ENCODE measurements at regions not wholly inside any gene's neighbourhood (a gene's known extent, or its start where the extent isn't known, plus 50 kb on each side); places are given as distances from the start of the nearest gene placed in this dataset.

DNA sequence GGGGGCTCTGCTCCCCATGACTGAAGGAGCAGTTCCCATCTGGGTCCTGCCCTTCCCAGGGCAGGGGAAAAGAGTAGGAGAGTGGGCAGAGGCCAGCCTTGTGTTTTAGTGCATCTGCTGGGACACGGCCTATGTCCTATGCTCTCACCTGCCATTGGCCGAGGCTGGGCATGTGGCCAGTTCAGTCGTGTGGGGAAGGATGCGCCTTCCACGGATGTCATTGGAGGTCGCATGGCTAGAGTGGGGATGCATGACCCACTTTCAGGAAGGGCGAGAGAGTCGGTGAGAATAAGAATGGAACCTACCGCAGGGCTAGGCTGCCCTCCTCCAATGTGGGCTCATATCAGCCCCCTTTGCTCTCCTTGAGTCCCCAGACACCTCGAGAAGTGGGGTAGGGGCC lies 70.9 kb upstream of the HAAO start:
- no peak overlapping the region for H3K4me3 ChIP-seq (ENCODE audit: low read depth, low read length)
- TF ChIP-seq CTCF (IDR thresholded peaks at IDR 0.05; ENCODE audit: low read depth, low read length): no peak
- no peak for TF ChIP-seq MYC (IDR thresholded peaks at IDR 0.05; ENCODE audit: low read depth, low read length)
- TF ChIP-seq POLR2A (IDR thresholded peaks at IDR 0.05; ENCODE audit: extremely low read depth, insufficient read length): no peak
- no peak for TF ChIP-seq MAX (IDR thresholded peaks at IDR 0.05; ENCODE audit: low read depth, low read length)
- no peak for DNase-seq (ENCODE audit: low read depth)

- no peak overlapping the region for H3K4me3 ChIP-seq (ENCODE audit: low read depth, low read length)
- no peak for TF ChIP-seq MAX (IDR thresholded peaks at IDR 0.05; ENCODE audit: low read depth, low read length)
- TF ChIP-seq MYC (IDR thresholded peaks at IDR 0.05; ENCODE audit: low read depth, low read length): no peak
- no peak for TF ChIP-seq CTCF (IDR thresholded peaks at IDR 0.05; ENCODE audit: low read depth, low read length)
- TF ChIP-seq POLR2A (IDR thresholded peaks at IDR 0.05; ENCODE audit: extremely low read depth, insufficient read length): no peak
- DNase-seq (ENCODE audit: low read depth): no peak
These were observed 70.3 kb upstream of the HAAO start for GRCh38 chr2:42862669-42863185.

GRCh38 chr2:42861321-42861720 lies 68.9 kb upstream of the HAAO start:
- TF ChIP-seq CTCF (IDR thresholded peaks at IDR 0.05; ENCODE audit: low read depth, low read length) (no peak), MAX (IDR thresholded peaks at IDR 0.05; ENCODE audit: low read depth, low read length) (no peak), POLR2A (IDR thresholded peaks at IDR 0.05; ENCODE audit: extremely low read depth, insufficient read length) (no peak), MYC (IDR thresholded peaks at IDR 0.05; ENCODE audit: low read depth, low read length) (no peak)

GRCh38 chr2:42860319-42861094 lies 68.1 kb upstream of the HAAO start:
- DNase-seq (ENCODE audit: low read depth): peak; percentile 51

More at GRCh38 chr2:42861321-42861720, 68.9 kb upstream of the HAAO start:
- no peak for DNase-seq (ENCODE audit: low read depth)
- no peak overlapping the region for H3K4me3 ChIP-seq (ENCODE audit: low read depth, low read length)

GRCh38 chr2:42859791-42860190 lies 67.4 kb upstream of the HAAO start:
- peak; percentile 38 for DNase-seq (ENCODE audit: low read depth)
- no peak overlapping the region for H3K4me3 ChIP-seq (ENCODE audit: low read depth, low read length)
- no peak for TF ChIP-seq CTCF (IDR thresholded peaks at IDR 0.05; ENCODE audit: low read depth, low read length)
- TF ChIP-seq POLR2A (IDR thresholded peaks at IDR 0.05; ENCODE audit: extremely low read depth, insufficient read length): no peak
- TF ChIP-seq MAX (IDR thresholded peaks at IDR 0.05; ENCODE audit: low read depth, low read length): no peak
- no peak for TF ChIP-seq MYC (IDR thresholded peaks at IDR 0.05; ENCODE audit: low read depth, low read length)

More at GRCh38 chr2:42860319-42861094, 68.1 kb upstream of the HAAO start:
- TF ChIP-seq POLR2A (IDR thresholded peaks at IDR 0.05; ENCODE audit: extremely low read depth, insufficient read length) (no peak), MAX (IDR thresholded peaks at IDR 0.05; ENCODE audit: low read depth, low read length) (0 out of 2 replicates have a peak, but pooled peaks have one; percentile 24), MYC (IDR thresholded peaks at IDR 0.05; ENCODE audit: low read depth, low read length) (no peak), CTCF (IDR thresholded peaks at IDR 0.05; ENCODE audit: low read depth, low read length) (no peak)
- no peak overlapping the region for H3K4me3 ChIP-seq (ENCODE audit: low read depth, low read length)
